ENCODE measurements at regions not wholly inside any gene's neighbourhood (a gene's known extent, or its start where the extent isn't known, plus 50 kb on each side); places are given as distances from the start of the nearest gene placed in this dataset.
A peak's percentile ranks its signal among the peaks of the same experiment; 100 is the strongest.

DNA sequence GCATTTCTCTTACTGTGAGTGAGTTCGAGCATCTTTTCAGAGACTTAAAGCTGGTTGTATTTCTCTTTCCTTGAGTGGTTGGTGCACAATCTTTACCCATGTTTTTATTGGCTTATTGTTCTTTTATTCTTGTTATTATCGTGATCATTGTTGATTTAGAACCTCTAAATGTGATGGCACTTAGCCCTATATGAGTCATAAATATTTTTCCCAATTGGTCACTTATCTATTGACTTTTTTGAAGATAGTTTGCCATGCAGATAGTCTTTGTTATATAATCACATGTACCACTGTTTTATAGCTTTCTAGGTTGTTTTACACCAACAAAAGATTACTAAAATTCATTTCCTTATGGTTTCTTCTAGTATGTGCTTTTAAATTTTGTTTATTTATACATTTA is 70.6 kb upstream of the KCNK12 start:
- TF ChIP-seq, protein P1, sequence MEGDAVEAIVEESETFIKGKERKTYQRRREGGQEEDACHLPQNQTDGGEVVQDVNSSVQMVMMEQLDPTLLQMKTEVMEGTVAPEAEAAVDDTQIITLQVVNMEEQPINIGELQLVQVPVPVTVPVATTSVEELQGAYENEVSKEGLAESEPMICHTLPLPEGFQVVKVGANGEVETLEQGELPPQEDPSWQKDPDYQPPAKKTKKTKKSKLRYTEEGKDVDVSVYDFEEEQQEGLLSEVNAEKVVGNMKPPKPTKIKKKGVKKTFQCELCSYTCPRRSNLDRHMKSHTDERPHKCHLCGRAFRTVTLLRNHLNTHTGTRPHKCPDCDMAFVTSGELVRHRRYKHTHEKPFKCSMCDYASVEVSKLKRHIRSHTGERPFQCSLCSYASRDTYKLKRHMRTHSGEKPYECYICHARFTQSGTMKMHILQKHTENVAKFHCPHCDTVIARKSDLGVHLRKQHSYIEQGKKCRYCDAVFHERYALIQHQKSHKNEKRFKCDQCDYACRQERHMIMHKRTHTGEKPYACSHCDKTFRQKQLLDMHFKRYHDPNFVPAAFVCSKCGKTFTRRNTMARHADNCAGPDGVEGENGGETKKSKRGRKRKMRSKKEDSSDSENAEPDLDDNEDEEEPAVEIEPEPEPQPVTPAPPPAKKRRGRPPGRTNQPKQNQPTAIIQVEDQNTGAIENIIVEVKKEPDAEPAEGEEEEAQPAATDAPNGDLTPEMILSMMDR (IDR thresholded peaks at IDR 0.05; ENCODE audit: low read depth, low read length, poor library complexity, severe bottlenecking) = no peak
- no peak for TF ChIP-seq EZH2phosphoT487 (IDR thresholded peaks at IDR 0.05; ENCODE audit: borderline replicate concordance, low read length)
- 0 out of 2 replicates have a peak overlapping the region, but pooled peaks have one; percentile 10 for H3K4me3 ChIP-seq (ENCODE audit: low read length)
- no peaks in the 10 kb centered on the region for H3K79me2 ChIP-seq (ENCODE audit: control insufficient read depth, low read length)
- H3K4me1 ChIP-seq (ENCODE audit: control insufficient read depth, low read length) = peaks cover 31% of the 10 kb centered on the region
- no peaks in the 10 kb centered on the region for H3K27me3 ChIP-seq (ENCODE audit: control insufficient read depth, low read length)
- no peak overlapping the region for H3K27ac ChIP-seq (ENCODE audit: low read depth, low read length)
- H3K9me2 ChIP-seq (replicated peaks; ENCODE audit: control insufficient read depth, low read length) = no peaks in the 10 kb centered on the region
- peak overlapping the region; percentile 47 for H3K4me2 ChIP-seq (ENCODE audit: low read length)
- no peaks in the 10 kb centered on the region for H3K36me3 ChIP-seq (ENCODE audit: control insufficient read depth, low read length)
- H3F3A ChIP-seq (ENCODE audit: control insufficient read depth, insufficient read depth) = no peaks in the 10 kb centered on the region
- no peaks in the 10 kb centered on the region for H3K9me3 ChIP-seq (ENCODE audit: control insufficient read depth, insufficient read depth, low read length)
- H4K20me1 ChIP-seq (ENCODE audit: control insufficient read depth, insufficient read depth, low read depth, low read length) = no peaks in the 10 kb centered on the region

DNA sequence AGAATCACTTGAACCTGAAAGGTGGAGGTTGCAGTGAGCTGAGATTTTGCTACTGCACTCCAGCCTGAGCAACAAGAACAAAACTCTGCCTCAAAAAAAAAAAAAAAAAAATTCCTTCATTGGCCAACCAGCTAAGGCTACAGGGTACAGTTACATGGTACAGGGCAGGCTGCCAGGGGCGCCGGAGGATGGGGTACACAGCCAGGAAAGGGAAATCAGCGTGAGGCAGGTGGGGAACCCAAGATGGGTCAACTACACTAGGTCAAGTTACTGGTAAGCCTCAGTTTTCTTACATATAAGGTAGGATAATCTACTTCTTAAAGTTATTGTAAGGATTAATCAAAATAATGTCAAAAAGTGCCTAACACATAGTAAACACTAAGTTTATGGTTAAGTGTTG is 69.6 kb upstream of the KCNK12 start:
- no peaks in the 10 kb centered on the region for H3K9me2 ChIP-seq (replicated peaks; ENCODE audit: control insufficient read depth, low read length)
- no peak overlapping the region for H3K4me3 ChIP-seq (ENCODE audit: low read length)
- peaks cover 31% of the 10 kb centered on the region for H3K4me1 ChIP-seq (ENCODE audit: control insufficient read depth, low read length)
- no peak overlapping the region for H3K4me2 ChIP-seq (ENCODE audit: low read length)
- H3F3A ChIP-seq (ENCODE audit: control insufficient read depth, insufficient read depth) = no peaks in the 10 kb centered on the region
- H3K79me2 ChIP-seq (ENCODE audit: control insufficient read depth, low read length) = no peaks in the 10 kb centered on the region
- H3K36me3 ChIP-seq (ENCODE audit: control insufficient read depth, low read length) = no peaks in the 10 kb centered on the region
- no peaks in the 10 kb centered on the region for H3K27me3 ChIP-seq (ENCODE audit: control insufficient read depth, low read length)
- no peaks in the 10 kb centered on the region for H3K9me3 ChIP-seq (ENCODE audit: control insufficient read depth, insufficient read depth, low read length)
- no peaks in the 10 kb centered on the region for H4K20me1 ChIP-seq (ENCODE audit: control insufficient read depth, insufficient read depth, low read depth, low read length)
- TF ChIP-seq EZH2phosphoT487 (IDR thresholded peaks at IDR 0.05; ENCODE audit: borderline replicate concordance, low read length) = no peak
- TF ChIP-seq, protein P1 (IDR thresholded peaks at IDR 0.05; ENCODE audit: low read depth, low read length, poor library complexity, severe bottlenecking) = no peak
- no peak overlapping the region for H3K27ac ChIP-seq (ENCODE audit: low read depth, low read length)

DNA sequence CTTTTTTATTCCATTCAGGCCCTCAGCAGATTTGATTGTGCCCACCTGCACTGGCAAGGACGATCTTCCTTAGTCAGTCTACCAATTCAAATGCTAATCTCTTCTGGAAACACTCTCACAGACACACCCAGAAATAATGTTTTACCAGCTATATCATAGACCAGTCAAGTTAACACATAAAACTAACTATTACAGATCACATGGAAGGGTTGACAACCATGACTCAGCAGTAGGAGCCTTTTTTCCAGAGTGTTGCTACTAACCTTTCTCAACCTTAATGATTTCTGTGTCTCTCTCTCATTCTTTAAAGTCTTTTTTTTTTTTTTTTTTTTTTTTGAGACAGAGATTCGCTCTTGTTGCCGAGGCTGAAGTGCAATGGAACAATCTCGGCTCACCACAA is 68.7 kb upstream of the KCNK12 start:
- Histone ChIP-seq H4K20me1 (ENCODE audit: control insufficient read depth, insufficient read depth, low read depth, low read length) (no peaks in the 10 kb centered on the region), H3K9me3 (ENCODE audit: control insufficient read depth, insufficient read depth, low read length) (no peaks in the 10 kb centered on the region), H3K4me2 (ENCODE audit: low read length) (no peak overlapping the region), H3K79me2 (ENCODE audit: control insufficient read depth, low read length) (no peaks in the 10 kb centered on the region), H3K9me2 (replicated peaks; ENCODE audit: control insufficient read depth, low read length) (no peaks in the 10 kb centered on the region), H3K27me3 (ENCODE audit: control insufficient read depth, low read length) (no peaks in the 10 kb centered on the region), H3K4me3 (ENCODE audit: low read length) (no peak overlapping the region), H3K4me1 (ENCODE audit: control insufficient read depth, low read length) (peaks cover 32% of the 10 kb centered on the region), H3K36me3 (ENCODE audit: control insufficient read depth, low read length) (no peaks in the 10 kb centered on the region), H3F3A (ENCODE audit: control insufficient read depth, insufficient read depth) (no peaks in the 10 kb centered on the region), H3K27ac (ENCODE audit: low read depth, low read length) (no peak overlapping the region)
- TF ChIP-seq, protein P1 (IDR thresholded peaks at IDR 0.05; ENCODE audit: low read depth, low read length, poor library complexity, severe bottlenecking) = no peak
- TF ChIP-seq EZH2phosphoT487 (IDR thresholded peaks at IDR 0.05; ENCODE audit: borderline replicate concordance, low read length) = no peak

DNA sequence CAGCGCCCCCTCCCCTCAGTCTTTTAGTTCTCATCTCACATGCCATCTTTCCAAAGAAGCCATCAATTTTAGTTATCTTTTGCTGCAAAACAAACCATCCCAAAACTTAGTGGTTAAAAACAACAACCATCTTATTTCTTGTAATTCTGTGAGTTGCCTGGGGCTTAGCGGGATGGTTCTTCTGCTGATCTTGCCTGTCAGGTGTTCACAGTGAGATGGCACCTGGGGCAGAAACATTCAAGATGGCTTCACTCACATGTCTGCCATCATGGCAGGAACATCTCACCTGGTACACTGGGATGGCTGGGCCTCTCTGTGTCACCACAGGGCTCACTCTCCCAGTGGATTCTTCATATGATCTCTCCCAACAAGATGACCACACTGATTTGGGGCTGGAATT is 67.6 kb upstream of the KCNK12 start:
- Histone ChIP-seq H3K4me3 (ENCODE audit: low read length) (no peak overlapping the region), H3K4me1 (ENCODE audit: control insufficient read depth, low read length) (peaks cover 38% of the 10 kb centered on the region), H3K27ac (ENCODE audit: low read depth, low read length) (no peak overlapping the region), H3K36me3 (ENCODE audit: control insufficient read depth, low read length) (no peaks in the 10 kb centered on the region), H3F3A (ENCODE audit: control insufficient read depth, insufficient read depth) (no peaks in the 10 kb centered on the region), H3K4me2 (ENCODE audit: low read length) (no peak overlapping the region), H3K27me3 (ENCODE audit: control insufficient read depth, low read length) (no peaks in the 10 kb centered on the region), H3K79me2 (ENCODE audit: control insufficient read depth, low read length) (no peaks in the 10 kb centered on the region), H4K20me1 (ENCODE audit: control insufficient read depth, insufficient read depth, low read depth, low read length) (no peaks in the 10 kb centered on the region), H3K9me3 (ENCODE audit: control insufficient read depth, insufficient read depth, low read length) (no peaks in the 10 kb centered on the region), H3K9me2 (replicated peaks; ENCODE audit: control insufficient read depth, low read length) (no peaks in the 10 kb centered on the region)
- TF ChIP-seq EZH2phosphoT487 (IDR thresholded peaks at IDR 0.05; ENCODE audit: borderline replicate concordance, low read length) = no peak
- TF ChIP-seq, protein P1 (IDR thresholded peaks at IDR 0.05; ENCODE audit: low read depth, low read length, poor library complexity, severe bottlenecking) = no peak
